ENCODE measurements at regions not wholly inside any gene's neighbourhood (a gene's known extent, or its start where the extent isn't known, plus 50 kb on each side); places are given as distances from the start of the nearest gene placed in this dataset.

- Mint-ChIP-seq H3K9me3 (ENCODE audit: insufficient read depth) (no peaks in the 10 kb centered on the region), H3K27ac (no peak overlapping the region), H3K4me3 (no peak overlapping the region), H3K4me1 (no peaks in the 10 kb centered on the region), H3K27me3 (peaks cover 3% of the 10 kb centered on the region)
- Histone ChIP-seq H3K4me1 (ENCODE audit: control insufficient read depth in 2 of 2, insufficient read depth in 2 of 2, low read length in 2 of 2) (no peaks in the 10 kb centered on the region), H3K27ac (ENCODE audit: low read length in 2 of 2) (no peak overlapping the region), H3K9ac (ENCODE audit: low read length) (no peak overlapping the region), H2AFZ (ENCODE audit: insufficient read depth, low read depth, low read length, poor library complexity, severe bottlenecking) (no peak overlapping the region), H3K36me3 (replicated peaks in 1 of 2; ENCODE audit: control extremely low read depth in 1 of 2, control insufficient read depth in 1 of 2, extremely low read depth in 1 of 2, insufficient read depth in 2 of 2, low read length in 1 of 2) (no peaks in the 10 kb centered on the region), H3K79me2 (ENCODE audit: control insufficient read depth, insufficient read depth, low read length) (no peaks in the 10 kb centered on the region), H3K4me3 (ENCODE audit: control extremely low read depth in 1 of 5, extremely low read depth in 1 of 5, insufficient read depth in 1 of 5, low read depth in 2 of 5, low read length in 4 of 5) (no peak overlapping the region), H3K27me3 (replicated peaks in 1 of 4; ENCODE audit: control extremely low read depth in 1 of 4, control insufficient read depth in 3 of 4, insufficient read depth in 4 of 4, low read length in 3 of 4) (peaks cover 0 to 4% (median 0%) of the 10 kb centered on the region in 4 experiments), H4K20me1 (ENCODE audit: control insufficient read depth, insufficient read depth, low read length, poor library complexity, severe bottlenecking) (no peaks in the 10 kb centered on the region), H3K4me2 (replicated peaks; ENCODE audit: low read depth, low read length, poor library complexity, severe bottlenecking) (no peak overlapping the region), H3K9me3 (ENCODE audit: control extremely low read depth in 1 of 3, control insufficient read depth in 2 of 3, insufficient read depth in 1 of 3, low read length in 2 of 3) (peaks cover 0 to 1% (median 0%) of the 10 kb centered on the region in 3 donors)
- intact Hi-C loops (cut with micrococcal nuclease) = no loop called here
- ChIA-PET CTCF (no interaction called here), POLR2A (no interaction called here)
- TF ChIP-seq CTCF (IDR thresholded peaks at IDR 0.05) = no peak
- TF ChIP-seq EZH2 (IDR thresholded peaks at IDR 0.05; ENCODE audit: borderline replicate concordance, insufficient read depth, low read depth, low read length, poor library complexity, severe bottlenecking) = no peak
- WGBS (ENCODE audit: insufficient coverage) = no CpG with 5 or more reads among the region's 1 CpG
- DNase-seq (no peak), ATAC-seq (ENCODE audit: low read depth) (no peak)
These were observed 51.9 kb upstream of the FANCL start for GRCh38 chr2:58293056-58293455.

DNA sequence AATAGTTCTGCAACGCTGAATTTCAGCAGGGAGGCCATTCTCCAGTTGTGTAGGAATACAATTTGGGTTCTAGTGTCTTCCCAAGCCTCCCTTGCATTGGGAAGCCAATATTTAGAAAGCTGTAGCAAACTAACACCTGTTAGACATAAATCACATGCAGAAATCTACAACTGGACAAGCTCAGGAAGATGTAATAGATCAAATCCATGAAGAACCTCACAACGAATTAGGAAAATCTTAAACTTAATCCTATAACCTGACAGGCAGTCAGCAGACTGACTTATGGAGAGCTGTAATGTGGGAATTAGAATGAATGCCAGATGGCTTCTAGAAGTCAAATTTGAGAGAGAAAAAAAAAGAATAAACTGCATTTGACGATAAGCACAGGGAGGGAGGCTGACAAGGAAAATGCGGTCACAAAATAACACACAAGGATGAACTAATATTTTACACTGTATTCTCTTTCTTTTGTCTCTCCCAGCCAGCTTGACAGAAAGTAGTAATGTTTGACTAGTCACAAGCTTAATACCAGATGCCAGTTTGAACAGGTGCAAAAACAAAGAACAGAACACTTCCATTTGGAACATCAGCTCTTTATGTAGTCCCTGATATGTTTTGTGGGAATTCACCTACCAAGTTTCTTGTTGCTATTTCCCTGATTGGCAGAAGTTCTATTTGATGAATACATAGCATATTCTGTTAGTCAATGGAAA lies 50.8 kb upstream of the FANCL start:
- Mint-ChIP-seq H3K27ac (no peak overlapping the region), H3K9me3 (ENCODE audit: insufficient read depth) (no peaks in the 10 kb centered on the region), H3K4me3 (no peak overlapping the region), H3K27me3 (peaks cover 3% of the 10 kb centered on the region), H3K4me1 (no peaks in the 10 kb centered on the region)
- Histone ChIP-seq H3K27ac (ENCODE audit: low read length in 2 of 2) (no peak overlapping the region), H4K20me1 (ENCODE audit: control insufficient read depth, insufficient read depth, low read length, poor library complexity, severe bottlenecking) (no peaks in the 10 kb centered on the region), H3K79me2 (ENCODE audit: control insufficient read depth, insufficient read depth, low read length) (no peaks in the 10 kb centered on the region), H3K4me1 (ENCODE audit: control insufficient read depth in 2 of 2, insufficient read depth in 2 of 2, low read length in 2 of 2) (no peaks in the 10 kb centered on the region), H3K4me2 (replicated peaks; ENCODE audit: low read depth, low read length, poor library complexity, severe bottlenecking) (no peak overlapping the region), H3K27me3 (replicated peaks in 1 of 4; ENCODE audit: control extremely low read depth in 1 of 4, control insufficient read depth in 3 of 4, insufficient read depth in 4 of 4, low read length in 3 of 4) (peaks cover 0 to 4% (median 0%) of the 10 kb centered on the region in 4 experiments), H3K9me3 (ENCODE audit: control extremely low read depth in 1 of 3, control insufficient read depth in 2 of 3, insufficient read depth in 1 of 3, low read length in 2 of 3) (peaks cover 0 to 2% (median 0%) of the 10 kb centered on the region in 3 donors), H3K4me3 (ENCODE audit: control extremely low read depth in 1 of 5, extremely low read depth in 1 of 5, insufficient read depth in 1 of 5, low read depth in 2 of 5, low read length in 4 of 5) (no peak overlapping the region), H2AFZ (ENCODE audit: insufficient read depth, low read depth, low read length, poor library complexity, severe bottlenecking) (no peak overlapping the region), H3K36me3 (replicated peaks in 1 of 2; ENCODE audit: control extremely low read depth in 1 of 2, control insufficient read depth in 1 of 2, extremely low read depth in 1 of 2, insufficient read depth in 2 of 2, low read length in 1 of 2) (no peaks in the 10 kb centered on the region), H3K9ac (ENCODE audit: low read length) (no peak overlapping the region)
- DNase-seq = no peak
- CTCF ChIA-PET = interaction anchor here (0.6 kb wide), 1 partner anchor 140 kb away, joined by 3 read pairs; no protein-coding TSS in a partner anchor
- POLR2A ChIA-PET = no interaction called here
- intact Hi-C loops (cut with micrococcal nuclease) = no loop called here
- WGBS (ENCODE audit: insufficient coverage) = no CpG with 5 or more reads among the region's 4 CpGs
- ATAC-seq (ENCODE audit: low read depth) = no peak
- TF ChIP-seq EZH2 (IDR thresholded peaks at IDR 0.05; ENCODE audit: borderline replicate concordance, insufficient read depth, low read depth, low read length, poor library complexity, severe bottlenecking) (no peak), CTCF (IDR thresholded peaks at IDR 0.05) (no peak)
